Left forelimb (tissue), 1 donor: ENCODE measurements at regions not wholly inside any gene's neighbourhood (a gene's known extent, or its start where the extent isn't known, plus 50 kb on each side); places are given as distances from the start of the nearest gene placed in this dataset.

Experiments used
- DNase-seq: peaks from one replicate; pipeline ENCODE4 v3.0.0-alpha.2; 2018; ENCODE audit warnings: low spot score

- no peak for DNase-seq
Observed at GRCh38 chr10:4385231-4385870, 440.7 kb upstream of the AKR1E2 start.

DNA sequence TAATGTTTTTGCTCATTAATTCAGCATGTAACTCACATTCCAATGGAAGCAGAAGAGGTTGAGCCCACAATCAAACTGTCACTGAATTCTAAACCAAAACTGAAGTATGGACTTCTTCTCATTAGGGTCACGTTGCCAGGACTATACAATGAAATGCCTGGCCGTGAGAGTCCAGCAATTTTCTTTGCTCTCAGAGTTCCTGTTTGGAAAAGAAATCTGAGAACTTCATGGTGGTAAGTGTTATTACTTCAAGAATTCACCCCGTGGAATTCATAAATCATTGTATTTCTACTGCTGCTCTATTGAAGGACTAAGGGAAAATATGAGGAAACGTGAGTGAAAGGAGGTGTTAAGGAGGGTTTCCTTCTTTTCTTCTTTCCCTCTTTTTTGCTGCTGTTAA lies 441.8 kb upstream of the AKR1E2 start:
- DNase-seq = no peak

GRCh38 chr10:4383651-4384098 lies 442.3 kb upstream of the AKR1E2 start:
- DNase-seq = no peak

DNA sequence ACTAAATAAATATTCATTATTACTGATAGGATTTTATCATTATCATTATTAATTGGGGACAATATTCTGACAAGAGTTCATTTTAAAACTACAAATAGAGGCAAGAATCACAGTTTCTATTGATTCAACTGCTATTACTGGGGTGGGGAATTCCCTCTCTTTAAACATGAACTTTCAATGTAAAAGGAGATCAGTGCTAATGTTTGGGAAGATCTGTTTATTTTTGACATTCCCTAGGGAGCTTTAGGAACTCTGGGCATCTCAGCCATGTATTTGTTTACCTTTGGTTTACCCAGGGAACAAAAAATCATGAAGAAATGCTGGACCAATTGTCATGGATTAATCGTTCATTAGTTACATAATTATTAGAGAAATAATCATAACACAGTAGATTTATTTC lies 443.2 kb upstream of the AKR1E2 start:
- no peak for DNase-seq

DNA sequence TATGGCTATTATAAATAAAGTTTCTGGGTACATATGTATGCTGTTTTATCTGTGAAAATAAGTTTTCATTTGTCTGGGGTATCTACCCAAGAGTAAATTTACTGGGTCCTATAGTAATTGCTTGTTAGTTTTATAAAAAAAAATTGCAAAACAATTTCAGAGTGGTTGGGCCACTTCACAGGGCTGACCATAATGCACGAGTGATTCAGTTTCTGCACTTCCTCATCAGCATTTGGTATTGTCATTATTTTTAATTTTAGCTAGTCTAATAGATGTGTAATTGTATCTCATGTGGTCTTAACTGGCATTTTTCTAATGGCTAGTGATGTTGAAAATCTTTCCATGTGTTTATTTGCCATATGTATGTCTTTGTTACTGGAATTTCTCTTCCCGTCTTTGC lies 452.4 kb upstream of the AKR1E2 start:
- no peak for DNase-seq

- DNase-seq = no peak
Observed at GRCh38 chr10:4373098-4373497, 452.9 kb upstream of the AKR1E2 start.

GRCh38 chr10:4372601-4373000 lies 453.4 kb upstream of the AKR1E2 start:
- DNase-seq = no peak

- no peak for DNase-seq
Observed at GRCh38 chr10:4371691-4372295, 454.2 kb upstream of the AKR1E2 start.

DNA sequence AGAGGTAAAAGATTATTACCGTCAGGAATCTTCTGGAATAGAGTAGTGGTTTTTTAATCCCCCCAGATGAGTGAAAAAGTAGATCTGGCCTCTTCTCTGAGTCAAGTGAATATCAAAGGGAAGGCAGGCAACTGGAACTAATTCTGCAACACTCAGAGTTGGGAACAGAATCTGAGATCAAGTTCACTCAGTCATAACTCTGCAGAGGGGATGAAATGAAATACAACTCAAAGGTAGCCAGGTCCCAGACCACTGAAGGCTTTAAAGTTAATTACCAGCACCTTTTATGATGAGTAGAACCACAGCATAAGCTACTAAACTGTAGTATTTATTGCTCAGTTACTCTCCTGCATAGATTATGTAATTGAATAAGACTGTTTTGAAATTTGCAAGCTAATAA lies 455.6 kb upstream of the AKR1E2 start:
- DNase-seq = no peak

- no peak for DNase-seq
Observed at GRCh38 chr10:4361581-4361980, 464.4 kb upstream of the AKR1E2 start.

GRCh38 chr10:4359003-4359402 lies 467.0 kb upstream of the AKR1E2 start:
- DNase-seq = no peak

GRCh38 chr10:4357911-4358310 lies 468.1 kb upstream of the AKR1E2 start:
- no peak for DNase-seq

GRCh38 chr10:4355350-4355749 lies 470.7 kb upstream of the AKR1E2 start:
- no peak for DNase-seq

DNA sequence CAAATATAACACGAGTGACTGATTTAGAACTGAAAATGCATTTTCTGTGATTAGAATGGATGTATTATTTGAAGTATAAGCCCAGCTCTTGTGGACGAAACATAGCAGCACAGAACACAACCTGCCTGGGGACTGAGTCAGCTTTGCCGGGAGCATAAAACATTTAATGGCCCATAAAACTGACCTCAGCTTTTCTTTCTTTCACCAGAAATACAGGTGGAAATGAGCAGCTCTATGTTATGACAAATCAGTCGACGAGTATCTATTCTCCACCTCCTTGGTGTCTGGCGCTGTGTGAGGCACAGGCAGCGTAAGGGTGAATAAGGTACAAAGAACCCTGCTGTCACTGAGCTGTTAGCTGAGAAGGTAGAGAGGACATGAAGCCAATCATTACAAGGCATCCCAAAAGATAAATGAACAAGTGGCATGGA lies 471.6 kb upstream of the AKR1E2 start:
- no peak for DNase-seq

- DNase-seq = no peak
Observed at GRCh38 chr10:4353964-4354363, 472.0 kb upstream of the AKR1E2 start.

DNA sequence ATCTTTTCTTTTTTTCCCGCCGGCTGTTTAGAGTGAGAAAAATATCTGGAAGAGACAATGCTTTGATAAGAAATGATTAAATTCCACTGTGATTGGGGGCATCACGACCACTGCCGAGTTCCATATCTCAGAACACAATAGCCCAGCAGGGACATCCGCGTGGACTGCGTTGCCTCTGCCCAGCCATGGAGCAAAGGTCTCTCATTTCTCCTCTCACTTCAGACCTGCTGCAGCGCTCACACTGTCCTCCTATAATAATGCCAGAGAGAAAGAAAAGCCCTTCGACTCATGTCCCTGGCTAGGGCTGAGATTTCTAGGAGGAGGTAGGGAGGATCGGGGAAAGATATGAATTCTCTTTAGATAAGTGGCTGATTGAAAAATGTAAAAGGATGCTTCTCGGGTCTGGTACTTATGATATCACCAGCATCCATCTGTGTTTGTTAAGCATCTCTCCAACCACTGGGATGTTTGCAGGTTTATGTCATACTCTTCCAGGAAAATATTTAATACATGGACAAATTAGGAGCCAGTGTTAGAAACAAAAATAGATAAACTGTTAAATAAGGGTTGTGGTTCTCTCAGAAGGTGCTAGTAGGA lies 472.9 kb upstream of the AKR1E2 start:
- DNase-seq = no peak

DNA sequence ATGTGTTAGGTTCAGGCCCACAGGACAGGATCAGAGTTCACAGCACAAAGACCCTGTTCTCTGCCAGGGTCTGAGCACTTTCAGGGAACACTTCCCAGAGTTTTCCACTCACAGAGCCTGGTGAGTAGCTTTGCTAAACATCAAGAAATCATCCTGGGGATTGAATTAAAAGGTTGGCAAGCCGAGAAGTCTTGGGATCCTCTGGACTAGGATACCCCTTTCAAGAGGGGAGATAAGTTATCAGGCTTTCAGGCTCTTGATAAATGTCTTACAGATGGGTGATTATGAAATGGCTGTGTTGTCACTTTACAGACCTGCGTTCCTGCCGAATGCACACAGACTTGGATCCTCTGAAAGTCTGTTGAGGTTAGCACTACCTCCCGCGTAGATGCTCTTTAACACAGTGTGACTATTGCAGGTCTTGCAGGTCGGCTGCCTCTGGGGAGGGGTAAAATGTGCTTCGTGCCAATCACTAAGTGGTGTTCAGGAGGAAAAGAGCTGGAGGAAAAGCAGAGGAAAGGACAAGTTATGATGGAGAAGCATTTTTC lies 473.5 kb upstream of the AKR1E2 start:
- no peak for DNase-seq

- DNase-seq = no peak
Observed at GRCh38 chr10:4351723-4352413, 474.1 kb upstream of the AKR1E2 start.

DNA sequence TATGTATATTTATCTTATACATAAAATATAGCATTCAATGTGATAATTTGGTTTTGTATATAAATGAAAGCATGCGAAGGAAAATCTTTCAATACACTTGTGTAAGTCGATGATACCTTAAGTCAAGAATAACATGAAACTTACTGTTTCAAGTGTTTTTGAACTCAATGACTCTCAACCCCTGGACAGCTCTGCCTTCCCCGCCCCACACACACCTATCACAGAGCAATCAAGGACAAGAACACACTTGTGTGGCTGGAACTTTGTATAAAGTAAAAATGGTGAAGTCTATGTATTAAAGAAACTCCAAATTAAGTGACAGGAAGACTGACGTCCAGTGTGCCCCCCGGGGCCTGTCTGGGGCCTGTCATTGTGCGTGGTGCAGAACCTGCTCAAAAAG lies 478.6 kb upstream of the AKR1E2 start:
- no peak for DNase-seq

DNA sequence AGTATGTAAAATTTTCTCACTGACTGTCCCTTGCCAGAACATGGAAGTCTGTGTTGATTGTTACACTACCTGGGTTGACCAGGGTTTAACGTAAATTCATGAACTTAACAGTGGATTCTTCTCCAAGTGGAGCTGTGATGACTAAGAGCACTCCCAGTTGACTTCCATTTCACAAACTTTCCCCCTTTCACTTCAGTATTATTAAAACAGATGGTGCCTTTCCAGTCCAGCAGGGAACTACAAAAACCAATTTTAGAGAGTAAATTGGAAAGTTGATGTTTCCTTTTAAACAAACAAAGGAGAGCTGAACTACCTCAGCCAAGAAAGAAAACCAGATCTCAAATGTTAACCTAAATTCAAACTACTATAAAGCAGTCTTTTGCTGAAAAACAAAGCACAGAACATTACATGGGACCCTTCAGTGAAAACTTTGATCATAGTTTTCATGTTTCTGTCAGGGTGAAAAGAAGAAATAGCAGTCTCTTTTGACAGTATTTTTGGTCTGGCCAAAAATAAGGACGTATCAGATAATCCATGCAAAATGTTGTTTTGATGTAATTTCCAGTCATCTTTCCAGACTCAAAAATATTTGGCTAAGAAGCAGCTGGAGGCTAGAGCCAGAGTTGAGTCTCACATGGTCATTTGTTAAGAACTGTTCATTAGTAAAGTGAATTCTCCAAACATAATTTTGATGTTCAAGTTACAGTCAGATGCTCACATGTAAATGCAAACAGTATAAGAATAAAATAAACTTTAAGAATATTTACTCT lies 479.9 kb upstream of the AKR1E2 start:
- DNase-seq = no peak

- DNase-seq = peak; percentile 82
Observed at GRCh38 chr10:4344492-4344994, 481.5 kb upstream of the AKR1E2 start.

DNA sequence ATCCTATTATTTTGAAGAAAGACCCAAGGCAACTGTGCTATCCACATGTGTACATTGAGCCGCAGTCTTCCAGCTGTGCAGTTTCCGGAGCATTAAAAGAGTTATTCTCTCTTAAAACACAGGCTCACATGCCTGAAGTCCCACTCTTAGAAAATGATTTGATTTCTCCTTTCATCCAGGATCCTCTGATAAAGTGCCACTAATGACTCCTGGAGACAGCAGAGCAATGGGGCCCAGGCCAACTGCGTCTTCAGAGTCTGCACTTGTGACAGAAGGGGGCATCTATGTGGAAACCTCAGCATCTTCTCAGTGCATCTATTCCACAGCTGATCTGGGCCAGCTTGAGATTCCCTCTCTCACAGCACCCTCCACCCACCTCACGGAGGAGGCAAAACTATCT lies 482.1 kb upstream of the AKR1E2 start:
- no peak for DNase-seq
